Endothelial cell of umbilical vein (primary cell): ENCODE measurements at regions not wholly inside any gene's neighbourhood (a gene's known extent, or its start where the extent isn't known, plus 50 kb on each side); places are given as distances from the start of the nearest gene placed in this dataset.

Experiments
- BruUV-seq: library from RNA; stranded (reverse); fragments of 400-500 nt; replicated peaks from 2 replicates; lab custom pipeline; 2021; lab: Mats Ljungman, UMichigan
- CTCF ChIA-PET: fragments of 300-600, 350-600 bp; sonication (Branson Sonifier 250); formaldehyde crosslinking; loops from one replicate; lab custom pipeline; 2021; ENCODE audit warnings: antibody characterized with exemption, inconsistent platforms; lab: Charles Lee
- POLR2A ChIA-PET: fragments of 300-600, 350-600 bp; sonication (Branson Sonifier 250); formaldehyde crosslinking; loops from one replicate; lab custom pipeline; 2021; ENCODE audit warnings: antibody characterized with exemption, inconsistent platforms; lab: Charles Lee
- DNase-seq: peaks from one replicate; pipeline ENCODE4 v3.0.0-alpha.2; 2011; ENCODE audit warnings: low read depth, low spot score
- FAIRE-seq: peaks from 2 replicates; lab custom pipeline; 2011; peaks lifted over from hg19 to GRCh38; lab: Jason Lieb, UNC
- H2AFZ ChIP-seq: 2 replicates; pipeline ENCODE4 v1.6.0; 2012; ENCODE audit warnings: low read depth, low read length, control low read depth, inconsistent platforms
- H3K27ac ChIP-seq: 2 replicates; pipeline ENCODE4 v1.5.1; 2011; ENCODE audit warnings: low read depth, mild to moderate bottlenecking, control low read depth, low read length, moderate library complexity; ENCODE audit not compliant: insufficient read depth
- H3K27me3 ChIP-seq, 2 experiments: 2 replicates each; pipeline versions ENCODE4 v1.6.0 to v1.6.1; 2011; ENCODE audit warnings: low read length in 2 of 2, mixed read lengths in 1 of 2; ENCODE audit not compliant: control insufficient read depth in 2 of 2, insufficient read depth in 2 of 2
- H3K36me3 ChIP-seq, 2 experiments: 2 replicates in 1 of 2; 3 replicates in 1 of 2; pipeline ENCODE4 v1.5.1; 2011; ENCODE audit warnings: low read length in 2 of 2, mild to moderate bottlenecking in 1 of 2, moderate library complexity in 1 of 2; ENCODE audit not compliant: control insufficient read depth in 2 of 2, insufficient read depth in 2 of 2; ENCODE audit errors: extremely low read depth in 1 of 2
- H3K4me1 ChIP-seq: 3 replicates; pipeline ENCODE4 v1.5.1; 2011; ENCODE audit warnings: mild to moderate bottlenecking, low read length; ENCODE audit not compliant: control insufficient read depth, insufficient read depth; ENCODE audit errors: extremely low read depth
- H3K4me2 ChIP-seq: 2 replicates; pipeline ENCODE4 v1.6.1; 2011; ENCODE audit warnings: low read length, control low read depth, mixed read lengths; ENCODE audit not compliant: insufficient read depth
- H3K4me3 ChIP-seq, 3 experiments: fragments of 200-600 bp in 1 of 3; sonication (generic), shearing (Covaris generic) in 1 of 3; replicated peaks in 1 of 3; 2 replicates each; pipeline ENCODE4 v1.5.1; 2011 to 2016; ENCODE audit warnings: control low read depth in 3 of 3, low read length in 3 of 3, mild to moderate bottlenecking in 2 of 3, inconsistent platforms in 1 of 3, low read depth in 1 of 3, moderate library complexity in 1 of 3; ENCODE audit not compliant: insufficient read depth in 1 of 3
- H3K79me2 ChIP-seq: 2 replicates; pipeline ENCODE4 v1.6.0; 2012; ENCODE audit warnings: low read length, inconsistent platforms; ENCODE audit not compliant: control insufficient read depth, insufficient read depth
- H3K9ac ChIP-seq: replicated peaks from 2 replicates; pipeline ENCODE3; 2011; ENCODE audit warnings: low read length, control low read depth; ENCODE audit not compliant: insufficient read depth; ENCODE audit errors: extremely low read depth
- H3K9me1 ChIP-seq: replicated peaks from 3 replicates; pipeline ENCODE4 v1.6.0; 2011; ENCODE audit warnings: mild to moderate bottlenecking, low read length; ENCODE audit not compliant: control insufficient read depth, insufficient read depth; ENCODE audit errors: extremely low read depth
- H3K9me3 ChIP-seq: replicated peaks from 2 replicates; pipeline ENCODE4 v1.5.1; 2012; ENCODE audit warnings: low read length, inconsistent platforms; ENCODE audit not compliant: control insufficient read depth, insufficient read depth
- H4K20me1 ChIP-seq: replicated peaks from 2 replicates; pipeline ENCODE3; 2011; ENCODE audit warnings: mild to moderate bottlenecking, low read length; ENCODE audit not compliant: control insufficient read depth, insufficient read depth; ENCODE audit errors: extremely low read depth
- EZH2 ChIP-seq: IDR thresholded peaks from 2 replicates; pipeline ENCODE4 v1.6.1; 2012; ENCODE audit warnings: borderline replicate concordance, low read depth, mild to moderate bottlenecking, moderate library complexity, low read length, inconsistent platforms; ENCODE audit not compliant: severe bottlenecking
- FOS ChIP-seq: IDR thresholded peaks from 2 replicates; pipeline ENCODE4 v1.6.1; 2011; ENCODE audit warnings: mild to moderate bottlenecking, low read length, moderate library complexity, borderline replicate concordance; ENCODE audit not compliant: insufficient read depth
- GATA2 ChIP-seq: IDR thresholded peaks from 2 replicates; pipeline ENCODE4 v1.7.0; 2011; ENCODE audit warnings: low read depth, mild to moderate bottlenecking, moderate library complexity, mixed read lengths, low read length; ENCODE audit not compliant: insufficient read length, insufficient read depth
- JUN ChIP-seq: IDR thresholded peaks from 2 replicates; pipeline ENCODE4 v1.6.1; 2011; ENCODE audit warnings: borderline replicate concordance, low read depth; ENCODE audit not compliant: insufficient read length, insufficient read depth
- MYC ChIP-seq: IDR thresholded peaks from one replicate; pipeline ENCODE4 v1.6.1; 2011; ENCODE audit warnings: mild to moderate bottlenecking, low read depth, low read length
- POLR2A ChIP-seq: IDR thresholded peaks from 2 replicates; pipeline ENCODE4 v1.6.1; 2012; ENCODE audit warnings: low read depth, mild to moderate bottlenecking, control low read depth, low read length
- POLR2AphosphoS5 ChIP-seq: IDR thresholded peaks from 2 replicates; pipeline ENCODE4 v1.6.1; 2012; ENCODE audit warnings: low read depth, mild to moderate bottlenecking, control low read depth, low read length, moderate library complexity; ENCODE audit not compliant: insufficient read depth
- dilution Hi-C: fragments of 300-500 bp; cut with MboI; formaldehyde crosslinking; loops from one replicate; pipeline ENCODE4 v1.15.0; 2019; ENCODE audit warnings: low sequenced_read_pairs; ENCODE audit not compliant: extremely low pct_ligation_motif_present
- intact Hi-C: fragments of 100-400 bp; cut with micrococcal nuclease; formaldehyde crosslinking; loops from one replicate; pipeline ENCODE4 v1.10.0; 2022
- TF ChIP-seq, protein P1 (sequence below): IDR thresholded peaks from 2 replicates; pipeline ENCODE4 v1.6.1; 2011; ENCODE audit not compliant: insufficient read depth, insufficient read length
- TF ChIP-seq, protein P2 (sequence below), 2 donors: IDR thresholded peaks; 1 replicate in 1 of 2; 2 replicates in 1 of 2; pipeline ENCODE4 v1.5.1; 2011; ENCODE audit warnings: low read length in 2 of 2, mild to moderate bottlenecking in 2 of 2, moderate library complexity in 2 of 2, control low read depth in 1 of 2, inconsistent platforms in 1 of 2, low read depth in 1 of 2; ENCODE audit not compliant: insufficient read depth in 1 of 2; ENCODE audit errors: extremely low read depth in 1 of 2

GRCh38 chr2:122323927-122324326, 568.5 kb downstream of the TSN start:
- POLR2A ChIA-PET, result no interaction called here
- Histone ChIP-seq H4K20me1 (no peaks in the 10 kb centered on the region), H3K27ac (no peak overlapping the region), H3K27me3 (no peaks in the 10 kb centered on the region), H3K4me3 (no peak overlapping the region), H3K9me1 (no peaks in the 10 kb centered on the region), H3K4me1 (no peaks in the 10 kb centered on the region), H3K9me3 (no peaks in the 10 kb centered on the region), H3K4me2 (no peak overlapping the region), H3K9ac (no peak overlapping the region), H3K36me3 (no peaks in the 10 kb centered on the region), H3K79me2 (no peaks in the 10 kb centered on the region), H2AFZ (no peak overlapping the region)
- FAIRE-seq (no peak), DNase-seq (no peak)
- CTCF ChIA-PET, result no interaction called here
- no TSS peak for BruUV-seq
- dilution Hi-C loops (no loop called here), intact Hi-C loops (no loop called here)
- no peak for TF ChIP-seq FOS

DNA sequence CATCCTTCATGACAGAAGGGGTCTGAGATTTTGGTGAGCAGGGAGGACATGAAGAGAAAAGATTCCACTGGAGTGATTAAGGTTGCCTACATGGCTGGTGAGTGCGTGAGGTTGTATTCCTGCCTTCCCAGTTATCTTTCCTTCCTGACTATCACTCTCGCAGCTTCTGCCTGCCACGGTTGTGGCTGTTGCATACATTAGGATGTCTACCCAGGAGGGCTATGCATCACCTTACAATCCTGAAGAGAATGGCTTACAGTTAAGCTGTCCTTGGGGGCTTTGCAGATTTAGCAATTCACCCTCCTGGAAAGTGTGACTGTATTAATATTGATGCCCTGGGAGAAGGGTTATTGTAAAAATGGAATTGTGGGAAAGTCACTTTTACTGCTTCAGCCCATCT, 571.0 kb downstream of the TSN start:
- TF ChIP-seq, protein P1, sequence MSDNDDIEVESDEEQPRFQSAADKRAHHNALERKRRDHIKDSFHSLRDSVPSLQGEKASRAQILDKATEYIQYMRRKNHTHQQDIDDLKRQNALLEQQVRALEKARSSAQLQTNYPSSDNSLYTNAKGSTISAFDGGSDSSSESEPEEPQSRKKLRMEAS, result no peak
- TF ChIP-seq POLR2A (no peak), MYC (no peak), EZH2 (no peak), POLR2AphosphoS5 (no peak), FOS (no peak), JUN (no peak), GATA2 (no peak)
- TF ChIP-seq, protein P2, sequence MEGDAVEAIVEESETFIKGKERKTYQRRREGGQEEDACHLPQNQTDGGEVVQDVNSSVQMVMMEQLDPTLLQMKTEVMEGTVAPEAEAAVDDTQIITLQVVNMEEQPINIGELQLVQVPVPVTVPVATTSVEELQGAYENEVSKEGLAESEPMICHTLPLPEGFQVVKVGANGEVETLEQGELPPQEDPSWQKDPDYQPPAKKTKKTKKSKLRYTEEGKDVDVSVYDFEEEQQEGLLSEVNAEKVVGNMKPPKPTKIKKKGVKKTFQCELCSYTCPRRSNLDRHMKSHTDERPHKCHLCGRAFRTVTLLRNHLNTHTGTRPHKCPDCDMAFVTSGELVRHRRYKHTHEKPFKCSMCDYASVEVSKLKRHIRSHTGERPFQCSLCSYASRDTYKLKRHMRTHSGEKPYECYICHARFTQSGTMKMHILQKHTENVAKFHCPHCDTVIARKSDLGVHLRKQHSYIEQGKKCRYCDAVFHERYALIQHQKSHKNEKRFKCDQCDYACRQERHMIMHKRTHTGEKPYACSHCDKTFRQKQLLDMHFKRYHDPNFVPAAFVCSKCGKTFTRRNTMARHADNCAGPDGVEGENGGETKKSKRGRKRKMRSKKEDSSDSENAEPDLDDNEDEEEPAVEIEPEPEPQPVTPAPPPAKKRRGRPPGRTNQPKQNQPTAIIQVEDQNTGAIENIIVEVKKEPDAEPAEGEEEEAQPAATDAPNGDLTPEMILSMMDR (IDR thresholded peaks at IDR 0.05; ENCODE audit: extremely low read depth in 1 of 2, insufficient read depth in 1 of 2, low read depth in 1 of 2, low read length in 2 of 2), result no peak
- no TSS peak for BruUV-seq
- no peak for FAIRE-seq
- Histone ChIP-seq H3K36me3 (no peaks in the 10 kb centered on the region), H3K27me3 (no peaks in the 10 kb centered on the region), H3K4me3 (no peak overlapping the region), H3K9me1 (no peaks in the 10 kb centered on the region), H2AFZ (no peak overlapping the region), H3K27ac (no peak overlapping the region), H3K4me2 (no peak overlapping the region), H4K20me1 (no peaks in the 10 kb centered on the region), H3K79me2 (no peaks in the 10 kb centered on the region), H3K4me1 (no peaks in the 10 kb centered on the region), H3K9ac (no peak overlapping the region), H3K9me3 (no peaks in the 10 kb centered on the region)
- intact Hi-C loops (no loop called here), dilution Hi-C loops (no loop called here)
- ChIA-PET POLR2A (no interaction called here), CTCF (no interaction called here)
- DNase-seq, result no peak
